SK-N-MC (cell line): ENCODE measurements at regions not wholly inside any gene's neighbourhood (a gene's known extent, or its start where the extent isn't known, plus 50 kb on each side); places are given as distances from the start of the nearest gene placed in this dataset.

Source experiments
- EZH2 ChIP-seq: fragments of 200-600 bp; sonication (generic); IDR thresholded peaks from one replicate; pipeline ENCODE4 v1.6.1; 2017; ENCODE audit warnings: antibody characterized with exemption
- POLR2AphosphoS5 ChIP-seq: IDR thresholded peaks from 2 replicates; pipeline ENCODE4 v1.6.1; 2012; ENCODE audit warnings: mild to moderate bottlenecking, low read depth, low read length, borderline replicate concordance

GRCh38 chr5:86833868-86834267, 216.1 kb downstream of the COX7C start:
- TF ChIP-seq EZH2 (no peak), POLR2AphosphoS5 (no peak)
